HL-60 (cell line): ENCODE measurements at regions not wholly inside any gene's neighbourhood (a gene's known extent, or its start where the extent isn't known, plus 50 kb on each side); places are given as distances from the start of the nearest gene placed in this dataset.

ENCODE experiments used
- DNase-seq, 2 experiments: peaks; one replicate each; pipeline ENCODE4 v3.0.0-alpha.2; 2010 to 2020; ENCODE audit warnings: low read depth in 1 of 2, low spot score in 1 of 2
- H3K27ac ChIP-seq: fragments of 250-450 bp; sonication (Bioruptor Pico); replicated peaks from 2 replicates; pipeline ENCODE4 v1.5.1; 2020; ENCODE audit warnings: mild to moderate bottlenecking, moderate library complexity
- H3K27me3 ChIP-seq: fragments of 250-450 bp; sonication (Bioruptor Pico); 2 replicates; pipeline ENCODE4 v1.5.1; 2021; ENCODE audit warnings: mild to moderate bottlenecking, moderate library complexity; ENCODE audit not compliant: insufficient read depth, poor library complexity, severe bottlenecking
- H3K4me3 ChIP-seq: replicated peaks from 2 replicates; pipeline ENCODE4 v1.5.1; 2011; ENCODE audit warnings: mild to moderate bottlenecking, control low read depth, low read length; ENCODE audit not compliant: insufficient read depth
- GABPA ChIP-seq: IDR thresholded peaks from 2 replicates; pipeline ENCODE4 v1.6.1; 2012; ENCODE audit warnings: low read depth
- POLR2AphosphoS5 ChIP-seq: IDR thresholded peaks from 2 replicates; pipeline ENCODE4 v1.6.1; 2012; ENCODE audit warnings: low read depth
- REST ChIP-seq: IDR thresholded peaks from 2 replicates; pipeline ENCODE4 v1.6.1; 2012; ENCODE audit warnings: low read depth; ENCODE audit not compliant: insufficient replicate concordance
- SPI1 ChIP-seq: IDR thresholded peaks from 2 replicates; pipeline ENCODE4 v1.6.1; 2012; ENCODE audit warnings: low read depth, mild to moderate bottlenecking, borderline replicate concordance
- TF ChIP-seq, protein P1 (sequence below): IDR thresholded peaks from one replicate; pipeline ENCODE4 v1.5.1; 2011; ENCODE audit warnings: low read length, control low read depth, inconsistent platforms; ENCODE audit not compliant: insufficient read depth

DNA sequence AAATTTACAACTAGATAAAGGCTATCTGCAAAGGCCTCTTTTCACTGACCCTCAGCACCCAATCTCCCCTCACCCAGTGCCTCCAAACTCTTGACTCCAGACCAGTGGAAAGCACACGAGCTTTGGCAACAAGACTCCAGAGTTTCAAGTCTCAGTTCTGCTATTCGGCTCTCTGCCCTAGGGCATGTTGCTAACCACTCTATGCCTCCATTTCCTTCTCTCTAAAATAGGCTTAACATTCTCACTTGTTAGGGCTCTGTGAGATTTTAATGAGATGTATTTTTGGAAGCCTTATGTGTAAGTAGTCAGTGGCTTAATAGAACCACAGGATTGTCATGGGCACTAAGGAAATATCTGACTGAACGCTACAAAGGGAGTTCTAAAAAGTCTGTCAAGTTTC is 116.5 kb upstream of the IQCM start:
- Histone ChIP-seq H3K27ac (no peak overlapping the region), H3K27me3 (no peaks in the 10 kb centered on the region), H3K4me3 (no peak overlapping the region)
- TF ChIP-seq GABPA (no peak), REST (no peak), SPI1 (no peak), POLR2AphosphoS5 (no peak)
- TF ChIP-seq, protein P1, sequence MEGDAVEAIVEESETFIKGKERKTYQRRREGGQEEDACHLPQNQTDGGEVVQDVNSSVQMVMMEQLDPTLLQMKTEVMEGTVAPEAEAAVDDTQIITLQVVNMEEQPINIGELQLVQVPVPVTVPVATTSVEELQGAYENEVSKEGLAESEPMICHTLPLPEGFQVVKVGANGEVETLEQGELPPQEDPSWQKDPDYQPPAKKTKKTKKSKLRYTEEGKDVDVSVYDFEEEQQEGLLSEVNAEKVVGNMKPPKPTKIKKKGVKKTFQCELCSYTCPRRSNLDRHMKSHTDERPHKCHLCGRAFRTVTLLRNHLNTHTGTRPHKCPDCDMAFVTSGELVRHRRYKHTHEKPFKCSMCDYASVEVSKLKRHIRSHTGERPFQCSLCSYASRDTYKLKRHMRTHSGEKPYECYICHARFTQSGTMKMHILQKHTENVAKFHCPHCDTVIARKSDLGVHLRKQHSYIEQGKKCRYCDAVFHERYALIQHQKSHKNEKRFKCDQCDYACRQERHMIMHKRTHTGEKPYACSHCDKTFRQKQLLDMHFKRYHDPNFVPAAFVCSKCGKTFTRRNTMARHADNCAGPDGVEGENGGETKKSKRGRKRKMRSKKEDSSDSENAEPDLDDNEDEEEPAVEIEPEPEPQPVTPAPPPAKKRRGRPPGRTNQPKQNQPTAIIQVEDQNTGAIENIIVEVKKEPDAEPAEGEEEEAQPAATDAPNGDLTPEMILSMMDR: no peak
- DNase-seq: no peak

DNA sequence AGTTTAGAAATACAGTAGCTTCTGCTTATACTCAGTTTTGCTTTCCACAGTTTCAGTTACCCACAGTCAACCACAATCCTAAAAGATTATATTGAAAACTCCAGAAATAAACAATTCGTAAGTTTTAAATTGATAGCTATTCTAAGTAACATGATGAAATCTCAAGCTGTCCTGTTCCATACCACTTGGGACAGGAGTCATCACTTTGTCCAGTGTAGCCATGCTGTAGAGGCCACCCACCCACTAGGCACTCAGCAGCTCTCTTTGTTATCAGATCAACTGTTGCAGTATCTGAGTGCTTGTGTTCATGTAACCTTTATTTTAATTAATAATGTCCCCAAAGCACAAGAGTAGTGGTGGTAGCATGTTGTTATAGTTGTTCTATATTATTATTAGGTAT is 117.5 kb upstream of the IQCM start:
- Histone ChIP-seq H3K27ac (no peak overlapping the region), H3K4me3 (no peak overlapping the region), H3K27me3 (no peaks in the 10 kb centered on the region)
- no peak for DNase-seq
- TF ChIP-seq, protein P1: no peak
- TF ChIP-seq REST: no peak

DNA sequence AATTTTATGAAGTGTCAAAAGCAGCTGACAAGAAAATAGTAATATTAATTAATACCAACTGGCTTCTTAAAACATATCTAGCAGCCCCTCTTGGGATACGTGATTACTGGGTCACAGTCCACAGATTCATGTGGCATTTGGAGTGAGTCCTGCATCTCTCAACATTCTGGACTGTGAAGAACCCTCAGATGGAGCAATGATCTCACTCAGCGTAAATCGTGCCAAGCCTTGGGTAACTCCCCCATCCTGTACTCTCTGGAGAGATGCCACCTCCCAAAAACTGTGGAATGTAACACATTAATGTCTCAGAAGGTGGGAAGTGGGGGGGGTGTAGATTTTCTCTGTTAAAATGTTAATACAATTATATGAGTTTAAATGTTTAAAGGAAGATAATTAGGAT is 118.2 kb upstream of the IQCM start:
- no peak for DNase-seq
- no peaks in the 10 kb centered on the region for H3K27me3 ChIP-seq
- no peak for TF ChIP-seq GABPA
- TF ChIP-seq, protein P1: no peak
- TF ChIP-seq POLR2AphosphoS5: no peak
- no peak for TF ChIP-seq REST
- TF ChIP-seq SPI1: no peak
- no peak overlapping the region for H3K4me3 ChIP-seq
- H3K27ac ChIP-seq: no peak overlapping the region
